Natural killer cell (primary cell): ENCODE measurements at regions not wholly inside any gene's neighbourhood (a gene's known extent, or its start where the extent isn't known, plus 50 kb on each side); places are given as distances from the start of the nearest gene placed in this dataset.

Experiments
- ATAC-seq, 3 donors: fragments of 150-1000 bp in 2 of 3; fragments of 200-7000 bp in 1 of 3; cut with Tn5 transposase; 1 replicate in 1 of 3; 2 replicates in 2 of 3; pipeline ENCODE4 v1.10.0; 2021; ENCODE audit warnings: mild to moderate bottlenecking in 2 of 3, moderate library complexity in 2 of 3
- DNase-seq, 2 donors: peaks; one replicate each; pipeline versions ENCODE4 v3.0.0 to v3.0.0-alpha.2; 2013 to 2021; ENCODE audit warnings: mixed read lengths in 1 of 2
- H3K27ac ChIP-seq: one replicate; pipeline ENCODE4 v1.5.1; 2013; ENCODE audit warnings: mild to moderate bottlenecking, low read length
- H3K27me3 ChIP-seq: one replicate; pipeline ENCODE4 v1.6.1; 2013; ENCODE audit warnings: low read length; ENCODE audit not compliant: control insufficient read depth, insufficient read depth
- H3K36me3 ChIP-seq: one replicate; pipeline ENCODE4 v1.6.1; 2013; ENCODE audit warnings: low read length; ENCODE audit not compliant: control insufficient read depth, insufficient read depth
- H3K4me1 ChIP-seq: one replicate; pipeline ENCODE4 v1.6.1; 2013; ENCODE audit warnings: low read length; ENCODE audit not compliant: control insufficient read depth, insufficient read depth
- H3K4me3 ChIP-seq: one replicate; pipeline ENCODE4 v1.5.1; 2013; ENCODE audit warnings: low read length
- H3K9me3 ChIP-seq: one replicate; pipeline ENCODE4 v1.6.1; 2013; ENCODE audit warnings: low read length; ENCODE audit not compliant: control insufficient read depth, insufficient read depth
- H3K27ac Mint-ChIP-seq, 2 donors: one replicate each; pipeline ENCODE4 v1.8.0; 2022; ENCODE audit warnings: mild to moderate bottlenecking in 2 of 2, mixed read lengths in 2 of 2, moderate library complexity in 1 of 2
- H3K27me3 Mint-ChIP-seq, 2 donors: one replicate each; pipeline ENCODE4 v1.8.0; 2022; ENCODE audit warnings: low read depth in 2 of 2, mixed read lengths in 2 of 2
- H3K36me3 Mint-ChIP-seq: one replicate; pipeline ENCODE4 v1.8.0; 2022; ENCODE audit warnings: mixed read lengths
- H3K4me1 Mint-ChIP-seq, 2 donors: one replicate each; pipeline ENCODE4 v1.8.0; 2022; ENCODE audit warnings: mixed read lengths in 2 of 2
- H3K4me3 Mint-ChIP-seq: one replicate; pipeline ENCODE4 v1.8.0; 2022; ENCODE audit warnings: mild to moderate bottlenecking, moderate library complexity, mixed read lengths
- H3K9me3 Mint-ChIP-seq, 2 donors: one replicate each; pipeline ENCODE4 v1.8.0; 2022; ENCODE audit warnings: mixed read lengths in 2 of 2
- WGBS: methylation state at CpG from one replicate; pipeline ENCODE4 v1.1.7; 2013; ENCODE audit warnings: missing lambda C conversion rate; ENCODE audit not compliant: insufficient coverage; 5-methylcytosine and 5-hydroxymethylcytosine counted together
- intact Hi-C: fragments of 100-400 bp; cut with micrococcal nuclease; formaldehyde crosslinking; loops from one replicate; pipeline ENCODE4 v1.14.2; 2022
- TF ChIP-seq, protein P1 (sequence below): fragments of 200-600 bp; IDR thresholded peaks from one replicate; pipeline ENCODE4 v1.8.0; 2022; ENCODE audit warnings: antibody characterized with exemption

GRCh38 chr2:175400975-175401374 lies 219.5 kb upstream of the ATP5MC3 start:
- Mint-ChIP-seq H3K4me3 (no peak overlapping the region), H3K27ac (no peak overlapping the region), H3K27me3 (peaks cover 7 to 21% of the 10 kb centered on the region in 2 donors), H3K36me3 (no peaks in the 10 kb centered on the region), H3K9me3 (no peaks in the 10 kb centered on the region), H3K4me1 (no peaks in the 10 kb centered on the region)
- no peaks in the 10 kb centered on the region for H3K9me3 ChIP-seq
- H3K4me3 ChIP-seq, result no peak overlapping the region
- WGBS, result 70% methylated on average over 5 of the region's 6 CpGs
- DNase-seq (no peak), ATAC-seq (no peak)
- H3K27ac ChIP-seq, result no peak overlapping the region
- no peaks in the 10 kb centered on the region for H3K36me3 ChIP-seq
- TF ChIP-seq, protein P1, sequence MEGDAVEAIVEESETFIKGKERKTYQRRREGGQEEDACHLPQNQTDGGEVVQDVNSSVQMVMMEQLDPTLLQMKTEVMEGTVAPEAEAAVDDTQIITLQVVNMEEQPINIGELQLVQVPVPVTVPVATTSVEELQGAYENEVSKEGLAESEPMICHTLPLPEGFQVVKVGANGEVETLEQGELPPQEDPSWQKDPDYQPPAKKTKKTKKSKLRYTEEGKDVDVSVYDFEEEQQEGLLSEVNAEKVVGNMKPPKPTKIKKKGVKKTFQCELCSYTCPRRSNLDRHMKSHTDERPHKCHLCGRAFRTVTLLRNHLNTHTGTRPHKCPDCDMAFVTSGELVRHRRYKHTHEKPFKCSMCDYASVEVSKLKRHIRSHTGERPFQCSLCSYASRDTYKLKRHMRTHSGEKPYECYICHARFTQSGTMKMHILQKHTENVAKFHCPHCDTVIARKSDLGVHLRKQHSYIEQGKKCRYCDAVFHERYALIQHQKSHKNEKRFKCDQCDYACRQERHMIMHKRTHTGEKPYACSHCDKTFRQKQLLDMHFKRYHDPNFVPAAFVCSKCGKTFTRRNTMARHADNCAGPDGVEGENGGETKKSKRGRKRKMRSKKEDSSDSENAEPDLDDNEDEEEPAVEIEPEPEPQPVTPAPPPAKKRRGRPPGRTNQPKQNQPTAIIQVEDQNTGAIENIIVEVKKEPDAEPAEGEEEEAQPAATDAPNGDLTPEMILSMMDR, result no peak
- H3K4me1 ChIP-seq, result no peaks in the 10 kb centered on the region
- no peaks in the 10 kb centered on the region for H3K27me3 ChIP-seq
- intact Hi-C loops, result no loop called here

DNA sequence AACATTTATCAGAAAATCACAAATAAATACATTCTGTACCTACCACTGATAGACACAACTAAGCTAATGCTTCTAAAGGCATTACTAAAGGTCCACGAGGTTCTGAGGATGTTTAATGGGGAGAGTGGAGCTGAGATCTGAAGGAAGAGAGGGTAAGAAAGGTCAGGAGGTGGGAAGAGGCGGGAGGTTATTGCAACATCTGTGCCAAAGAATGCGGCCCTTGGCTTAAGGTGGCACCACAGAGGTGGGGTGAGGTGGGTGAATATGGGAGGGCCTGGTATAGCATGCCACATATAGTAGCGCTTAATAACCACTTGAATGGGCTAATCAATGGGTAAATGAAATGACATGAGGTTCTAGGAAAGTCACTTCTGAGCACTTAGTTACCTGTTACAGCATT lies 217.8 kb upstream of the ATP5MC3 start:
- H3K27me3 Mint-ChIP-seq, result peaks cover 14 to 19% of the 10 kb centered on the region in 2 donors
- no peak overlapping the region for H3K27ac ChIP-seq
- H3K4me1 Mint-ChIP-seq, result no peaks in the 10 kb centered on the region
- no peaks in the 10 kb centered on the region for H3K27me3 ChIP-seq
- no peak for DNase-seq
- H3K27ac Mint-ChIP-seq, result no peak overlapping the region
- no peak for ATAC-seq
- no peaks in the 10 kb centered on the region for H3K9me3 Mint-ChIP-seq
- no peaks in the 10 kb centered on the region for H3K36me3 ChIP-seq
- no peak overlapping the region for H3K4me3 Mint-ChIP-seq
- no peaks in the 10 kb centered on the region for H3K9me3 ChIP-seq
- H3K4me3 ChIP-seq, result no peak overlapping the region
- intact Hi-C loops, result no loop called here
- TF ChIP-seq, protein P1, result no peak
- no peaks in the 10 kb centered on the region for H3K4me1 ChIP-seq
- no peaks in the 10 kb centered on the region for H3K36me3 Mint-ChIP-seq
- 84% methylated on average over 4 of the region's 4 CpGs for WGBS

- Mint-ChIP-seq H3K9me3 (no peaks in the 10 kb centered on the region), H3K27me3 (peaks cover 12 to 14% of the 10 kb centered on the region in 2 donors), H3K27ac (no peak overlapping the region), H3K4me1 (no peaks in the 10 kb centered on the region), H3K4me3 (no peak overlapping the region), H3K36me3 (no peaks in the 10 kb centered on the region)
- Histone ChIP-seq H3K27me3 (no peaks in the 10 kb centered on the region), H3K4me3 (no peak overlapping the region), H3K27ac (no peak overlapping the region), H3K36me3 (no peaks in the 10 kb centered on the region), H3K9me3 (no peaks in the 10 kb centered on the region), H3K4me1 (no peaks in the 10 kb centered on the region)
- ATAC-seq (no peak), DNase-seq (no peak)
- WGBS, result 94% methylated on average over 6 of the region's 6 CpGs
- TF ChIP-seq, protein P1, result no peak
- intact Hi-C loops, result no loop called here
Observed at GRCh38 chr2:175398848-175399247, 217.3 kb upstream of the ATP5MC3 start.

GRCh38 chr2:175396696-175397095 lies 215.2 kb upstream of the ATP5MC3 start:
- H3K4me1 ChIP-seq, result no peaks in the 10 kb centered on the region
- no peaks in the 10 kb centered on the region for H3K4me1 Mint-ChIP-seq
- no peaks in the 10 kb centered on the region for H3K9me3 ChIP-seq
- no peak for ATAC-seq
- no peak overlapping the region for H3K27ac Mint-ChIP-seq
- DNase-seq, result no peak
- no peak overlapping the region for H3K4me3 ChIP-seq
- TF ChIP-seq, protein P1, result no peak
- H3K4me3 Mint-ChIP-seq, result no peak overlapping the region
- no peaks in the 10 kb centered on the region for H3K36me3 Mint-ChIP-seq
- intact Hi-C loops, result no loop called here
- H3K27me3 ChIP-seq, result no peaks in the 10 kb centered on the region
- peaks cover 14 to 29% of the 10 kb centered on the region in 2 donors for H3K27me3 Mint-ChIP-seq
- no peaks in the 10 kb centered on the region for H3K9me3 Mint-ChIP-seq
- H3K36me3 ChIP-seq, result no peaks in the 10 kb centered on the region
- no peak overlapping the region for H3K27ac ChIP-seq
